Panc1 (cell line): ENCODE measurements at regions not wholly inside any gene's neighbourhood (a gene's known extent, or its start where the extent isn't known, plus 50 kb on each side); places are given as distances from the start of the nearest gene placed in this dataset.

Experiments used
- ATAC-seq: fragments of 200-7000 bp; cut with Tn5 transposase; 2 replicates; pipeline ENCODE4 v1.9.1; 2020; ENCODE audit warnings: mild to moderate bottlenecking, moderate library complexity
- BruUV-seq: library from RNA; stranded (reverse); fragments of 400-500 nt; replicated peaks from 2 replicates; lab custom pipeline; 2021; lab: Mats Ljungman, UMichigan
- CTCF ChIA-PET: fragments of 300-600 bp; sonication (Branson Sonifier 250); formaldehyde crosslinking; loops from one replicate; lab custom pipeline; 2022; ENCODE audit warnings: antibody characterized with exemption; lab: Charles Lee
- POLR2A ChIA-PET: fragments of 300-600 bp; sonication (Branson Sonifier 250); formaldehyde crosslinking; loops from one replicate; lab custom pipeline; 2022; ENCODE audit warnings: antibody characterized with exemption; lab: Charles Lee
- DNase-seq: peaks from one replicate; pipeline ENCODE4 v3.0.0-alpha.2; 2010; ENCODE audit warnings: low read depth, low spot score
- H3K27ac ChIP-seq: 2 replicates; pipeline ENCODE4 v1.5.1; 2011; ENCODE audit warnings: mild to moderate bottlenecking, low read length, inconsistent platforms
- H3K27me3 ChIP-seq: fragments of 200-500 bp; sonication (Bioruptor generic); 2 replicates; pipeline ENCODE4 v1.6.0; 2014; ENCODE audit warnings: low read length, inconsistent platforms; ENCODE audit not compliant: control insufficient read depth, insufficient read depth
- H3K36me3 ChIP-seq: fragments of 200-500 bp; sonication (Bioruptor generic); 2 replicates; pipeline ENCODE4 v1.5.1; 2014; ENCODE audit warnings: inconsistent platforms, mild to moderate bottlenecking, low read length, moderate library complexity; ENCODE audit not compliant: control insufficient read depth, insufficient read depth
- H3K4me1 ChIP-seq: 2 replicates; pipeline ENCODE4 v1.5.1; 2011; ENCODE audit warnings: inconsistent platforms, mild to moderate bottlenecking, low read length, moderate library complexity; ENCODE audit not compliant: control insufficient read depth, insufficient read depth
- H3K4me3 ChIP-seq, 2 experiments: 2 replicates each; pipeline ENCODE4 v1.5.1; 2011 to 2012; ENCODE audit warnings: low read depth in 2 of 2, low read length in 2 of 2, mild to moderate bottlenecking in 2 of 2, inconsistent platforms in 1 of 2, moderate library complexity in 1 of 2
- H3K9me3 ChIP-seq: fragments of 200-500 bp; sonication (Bioruptor generic); 2 replicates; pipeline ENCODE4 v1.5.1; 2014; ENCODE audit warnings: low read depth, mild to moderate bottlenecking, inconsistent platforms, low read length, moderate library complexity; ENCODE audit not compliant: control insufficient read depth, insufficient read depth
- POLR2AphosphoS5 ChIP-seq: IDR thresholded peaks from 2 replicates; pipeline ENCODE4 v1.6.1; 2012; ENCODE audit warnings: mild to moderate bottlenecking, low read depth, low read length, moderate library complexity
- SIN3A ChIP-seq: IDR thresholded peaks from 2 replicates; pipeline ENCODE4 v1.6.1; 2012; ENCODE audit warnings: low read depth, mild to moderate bottlenecking, low read length, moderate library complexity, borderline replicate concordance; ENCODE audit not compliant: insufficient read depth
- TCF7L2 ChIP-seq: IDR thresholded peaks from 2 replicates; pipeline ENCODE4 v1.6.1; 2011; ENCODE audit warnings: mild to moderate bottlenecking, low read depth, low read length, inconsistent platforms
- in situ Hi-C: cut with HindIII; loops from 2 replicates; pipeline ENCODE4 v1.10.0; 2016; ENCODE audit warnings: low sequenced_read_pairs, low pct_unique_long_range_greater_than_20kb
- intact Hi-C: fragments of 100-400 bp; cut with micrococcal nuclease; formaldehyde crosslinking; loops from one replicate; pipeline ENCODE4 v1.10.0; 2022; ENCODE audit not compliant: unreplicated experiment
- TF ChIP-seq, protein P1 (sequence below): fragments of 450-650 bp; IDR thresholded peaks from 2 replicates; pipeline ENCODE4 v1.5.1; 2017; ENCODE audit warnings: mild to moderate bottlenecking
- TF ChIP-seq, protein P2 (sequence below), 2 experiments: IDR thresholded peaks; 2 replicates each; pipeline ENCODE4 v1.6.1; 2011 to 2012; ENCODE audit warnings: low read depth in 2 of 2, control low read depth in 1 of 2, low read length in 1 of 2, mild to moderate bottlenecking in 1 of 2, moderate library complexity in 1 of 2; ENCODE audit not compliant: insufficient read depth in 1 of 2

- Histone ChIP-seq H3K27ac (no peak overlapping the region), H3K27me3 (no peaks in the 10 kb centered on the region), H3K4me3 (no peak overlapping the region), H3K9me3 (no peaks in the 10 kb centered on the region), H3K4me1 (no peaks in the 10 kb centered on the region; the same call in 1 of the 2 replicates), H3K36me3 (no peaks in the 10 kb centered on the region)
- TF ChIP-seq, protein P1, sequence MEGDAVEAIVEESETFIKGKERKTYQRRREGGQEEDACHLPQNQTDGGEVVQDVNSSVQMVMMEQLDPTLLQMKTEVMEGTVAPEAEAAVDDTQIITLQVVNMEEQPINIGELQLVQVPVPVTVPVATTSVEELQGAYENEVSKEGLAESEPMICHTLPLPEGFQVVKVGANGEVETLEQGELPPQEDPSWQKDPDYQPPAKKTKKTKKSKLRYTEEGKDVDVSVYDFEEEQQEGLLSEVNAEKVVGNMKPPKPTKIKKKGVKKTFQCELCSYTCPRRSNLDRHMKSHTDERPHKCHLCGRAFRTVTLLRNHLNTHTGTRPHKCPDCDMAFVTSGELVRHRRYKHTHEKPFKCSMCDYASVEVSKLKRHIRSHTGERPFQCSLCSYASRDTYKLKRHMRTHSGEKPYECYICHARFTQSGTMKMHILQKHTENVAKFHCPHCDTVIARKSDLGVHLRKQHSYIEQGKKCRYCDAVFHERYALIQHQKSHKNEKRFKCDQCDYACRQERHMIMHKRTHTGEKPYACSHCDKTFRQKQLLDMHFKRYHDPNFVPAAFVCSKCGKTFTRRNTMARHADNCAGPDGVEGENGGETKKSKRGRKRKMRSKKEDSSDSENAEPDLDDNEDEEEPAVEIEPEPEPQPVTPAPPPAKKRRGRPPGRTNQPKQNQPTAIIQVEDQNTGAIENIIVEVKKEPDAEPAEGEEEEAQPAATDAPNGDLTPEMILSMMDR, result no peak
- TF ChIP-seq SIN3A (no peak), TCF7L2 (no peak)
- ATAC-seq (no peak), DNase-seq (no peak)
- no TSS peak for BruUV-seq
- POLR2A ChIA-PET, result no interaction called here
- CTCF ChIA-PET, result no interaction called here
- in situ Hi-C loops (no loop called here), intact Hi-C loops (no loop called here)
Observed at GRCh38 chr6:170227996-170228945, 62.6 kb downstream of the DLL1 start.

- ATAC-seq (peak; percentile 36; the same call in 1 of the 2 replicates), DNase-seq (no peak)
- intact Hi-C loops, result no loop called here
- in situ Hi-C loops, result no loop called here
- ChIA-PET CTCF (no interaction called here), POLR2A (interaction anchor here (0.6 kb wide), 1 partner anchor 14 kb away, joined by 3 read pairs; no protein-coding TSS in a partner anchor)
- no peaks in the 10 kb centered on the region for H3K9me3 ChIP-seq
- BruUV-seq, result no TSS peak
- H3K4me1 ChIP-seq, result no peaks in the 10 kb centered on the region; the same call in 1 of the 2 replicates
- H3K36me3 ChIP-seq, result no peaks in the 10 kb centered on the region
- no peaks in the 10 kb centered on the region for H3K27me3 ChIP-seq
- H3K27ac ChIP-seq, result no peak overlapping the region
- TF ChIP-seq SIN3A (no peak), TCF7L2 (no peak), POLR2AphosphoS5 (no peak)
- TF ChIP-seq, protein P2, sequence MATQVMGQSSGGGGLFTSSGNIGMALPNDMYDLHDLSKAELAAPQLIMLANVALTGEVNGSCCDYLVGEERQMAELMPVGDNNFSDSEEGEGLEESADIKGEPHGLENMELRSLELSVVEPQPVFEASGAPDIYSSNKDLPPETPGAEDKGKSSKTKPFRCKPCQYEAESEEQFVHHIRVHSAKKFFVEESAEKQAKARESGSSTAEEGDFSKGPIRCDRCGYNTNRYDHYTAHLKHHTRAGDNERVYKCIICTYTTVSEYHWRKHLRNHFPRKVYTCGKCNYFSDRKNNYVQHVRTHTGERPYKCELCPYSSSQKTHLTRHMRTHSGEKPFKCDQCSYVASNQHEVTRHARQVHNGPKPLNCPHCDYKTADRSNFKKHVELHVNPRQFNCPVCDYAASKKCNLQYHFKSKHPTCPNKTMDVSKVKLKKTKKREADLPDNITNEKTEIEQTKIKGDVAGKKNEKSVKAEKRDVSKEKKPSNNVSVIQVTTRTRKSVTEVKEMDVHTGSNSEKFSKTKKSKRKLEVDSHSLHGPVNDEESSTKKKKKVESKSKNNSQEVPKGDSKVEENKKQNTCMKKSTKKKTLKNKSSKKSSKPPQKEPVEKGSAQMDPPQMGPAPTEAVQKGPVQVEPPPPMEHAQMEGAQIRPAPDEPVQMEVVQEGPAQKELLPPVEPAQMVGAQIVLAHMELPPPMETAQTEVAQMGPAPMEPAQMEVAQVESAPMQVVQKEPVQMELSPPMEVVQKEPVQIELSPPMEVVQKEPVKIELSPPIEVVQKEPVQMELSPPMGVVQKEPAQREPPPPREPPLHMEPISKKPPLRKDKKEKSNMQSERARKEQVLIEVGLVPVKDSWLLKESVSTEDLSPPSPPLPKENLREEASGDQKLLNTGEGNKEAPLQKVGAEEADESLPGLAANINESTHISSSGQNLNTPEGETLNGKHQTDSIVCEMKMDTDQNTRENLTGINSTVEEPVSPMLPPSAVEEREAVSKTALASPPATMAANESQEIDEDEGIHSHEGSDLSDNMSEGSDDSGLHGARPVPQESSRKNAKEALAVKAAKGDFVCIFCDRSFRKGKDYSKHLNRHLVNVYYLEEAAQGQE (IDR thresholded peaks at IDR 0.05; ENCODE audit: insufficient read depth in 1 of 2, low read depth in 2 of 2, low read length in 1 of 2), result no peak
- TF ChIP-seq, protein P1, result no peak
- no peak overlapping the region for H3K4me3 ChIP-seq
Observed at GRCh38 chr6:170227521-170227983, 63.3 kb downstream of the DLL1 start.
